Aorta (tissue), 5 donors: ENCODE measurements at regions not wholly inside any gene's neighbourhood (a gene's known extent, or its start where the extent isn't known, plus 50 kb on each side); places are given as distances from the start of the nearest gene placed in this dataset.

Experiments used
- ATAC-seq: fragments of 200-7000 bp; cut with Tn5 transposase; one replicate; pipeline ENCODE4 v1.9.1; 2022; ENCODE audit warnings: moderate library complexity; ENCODE audit not compliant: low FRiP score
- DNase-seq, 2 donors: peaks; one replicate each; pipeline ENCODE4 v3.0.0-alpha.2; 2020
- H3K27ac ChIP-seq, 2 donors: one replicate each; pipeline ENCODE4 v1.5.1; 2013; ENCODE audit warnings: low read length in 2 of 2, mild to moderate bottlenecking in 2 of 2, moderate library complexity in 2 of 2, control low read depth in 1 of 2, inconsistent platforms in 1 of 2, low read depth in 1 of 2
- H3K27me3 ChIP-seq, 2 donors: one replicate each; pipeline ENCODE4 v1.6.1; 2013; ENCODE audit warnings: control low read depth in 1 of 2, low read length in 1 of 2, mild to moderate bottlenecking in 1 of 2, moderate library complexity in 1 of 2; ENCODE audit not compliant: insufficient read depth in 2 of 2, control insufficient read depth in 1 of 2
- H3K36me3 ChIP-seq, 2 donors: one replicate each; pipeline ENCODE4 v1.6.1; 2013; ENCODE audit warnings: control low read depth in 1 of 2, low read length in 1 of 2, mild to moderate bottlenecking in 1 of 2; ENCODE audit not compliant: insufficient read depth in 2 of 2, control insufficient read depth in 1 of 2
- H3K4me1 ChIP-seq, 2 donors: one replicate each; pipeline ENCODE4 v1.6.1; 2013; ENCODE audit warnings: low read length in 2 of 2, control low read depth in 1 of 2, mild to moderate bottlenecking in 1 of 2, moderate library complexity in 1 of 2; ENCODE audit not compliant: insufficient read depth in 2 of 2, control insufficient read depth in 1 of 2
- H3K4me3 ChIP-seq, 2 donors: one replicate each; pipeline ENCODE4 v1.5.1; 2013; ENCODE audit warnings: low read length in 2 of 2, control low read depth in 1 of 2, mild to moderate bottlenecking in 1 of 2
- H3K9me3 ChIP-seq: one replicate; pipeline ENCODE4 v1.6.1; 2013; ENCODE audit warnings: mild to moderate bottlenecking, low read length; ENCODE audit not compliant: control insufficient read depth
- WGBS, 2 donors: extraction: QIAGEN DNeasy Blood & Tissue Kit; methylation state at CpG; one replicate each; pipeline ENCODE4 v1.1.7; 2013; 5-methylcytosine and 5-hydroxymethylcytosine counted together
- intact Hi-C, 2 donors: fragments of 100-400 bp; cut with DNase I; formaldehyde crosslinking; loops; one replicate each; pipeline versions ENCODE4 v1.14.2 to v1.15.0; 2022
- donor health status: healthy with polysubstance abuse.
- donor health status: Bipolar disorder and iron deficiency.
- donor health status: DM: no; HTN: no; CAD: no.
- donor health status: DM: no; HTN: no; CAD: no.
- donor health status: DM: yes; HTN: yes; CAD: no.

GRCh38 chr6:150549007-150549406 is 50.7 kb upstream of the PLEKHG1 start:
- no peak for DNase-seq
- Histone ChIP-seq H3K27ac (no peak overlapping the region), H3K9me3 (no peaks in the 10 kb centered on the region), H3K36me3 (no peaks in the 10 kb centered on the region), H3K27me3 (no peaks in the 10 kb centered on the region), H3K4me3 (no peak overlapping the region), H3K4me1 (no peaks in the 10 kb centered on the region)
- 97 to 98% methylated on average over 5 of the region's 5 CpGs for WGBS, 2 donors
- intact Hi-C loops: no loop called here
- ATAC-seq: no peak

- ATAC-seq (no peak), DNase-seq (no peak)
- H3K36me3 ChIP-seq: no peaks in the 10 kb centered on the region
- H3K4me1 ChIP-seq: no peaks in the 10 kb centered on the region
- no peak overlapping the region for H3K27ac ChIP-seq
- H3K9me3 ChIP-seq: no peaks in the 10 kb centered on the region
- 74 to 75% methylated on average over 6 of the region's 6 CpGs for WGBS, 2 donors
- H3K4me3 ChIP-seq: no peak overlapping the region
- H3K27me3 ChIP-seq: no peaks in the 10 kb centered on the region
- intact Hi-C loops: no loop called here
Observed at GRCh38 chr6:150549674-150550101, 50.0 kb upstream of the PLEKHG1 start.
